SIG-M5 (cell line): ENCODE measurements at regions not wholly inside any gene's neighbourhood (a gene's known extent, or its start where the extent isn't known, plus 50 kb on each side); places are given as distances from the start of the nearest gene placed in this dataset.
"Not testable (repeated sequence)": the region's sequence is repeated elsewhere in the genome, so short reads cannot be mapped to it uniquely, and the experiment has no call there.

ENCODE experiments used
- DNase-seq: peaks from one replicate; lab custom pipeline; 2025; lab: John Stamatoyannopoulos, UW

DNA sequence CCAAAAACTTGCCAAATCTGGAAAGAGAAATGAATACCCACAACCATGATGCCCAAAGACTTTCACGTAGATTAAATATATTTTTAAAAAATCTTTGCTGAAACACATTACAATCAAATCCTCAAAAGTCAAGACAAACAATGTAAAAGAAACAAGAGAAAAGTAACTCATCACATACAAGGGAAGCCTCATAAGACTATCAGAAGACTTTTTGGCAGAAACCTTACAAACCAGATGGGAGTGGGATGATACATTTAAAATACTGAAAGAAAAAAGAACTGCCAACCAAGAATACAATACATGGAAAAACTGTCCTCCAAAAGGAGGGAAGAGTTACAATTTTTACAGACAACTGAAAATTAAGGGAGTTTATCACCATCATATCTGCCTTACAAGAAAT is 319.0 kb upstream of the INTU start:
- no peak for DNase-seq

GRCh38 chr4:127327491-127327890 is 305.3 kb upstream of the INTU start:
- no peak for DNase-seq

DNA sequence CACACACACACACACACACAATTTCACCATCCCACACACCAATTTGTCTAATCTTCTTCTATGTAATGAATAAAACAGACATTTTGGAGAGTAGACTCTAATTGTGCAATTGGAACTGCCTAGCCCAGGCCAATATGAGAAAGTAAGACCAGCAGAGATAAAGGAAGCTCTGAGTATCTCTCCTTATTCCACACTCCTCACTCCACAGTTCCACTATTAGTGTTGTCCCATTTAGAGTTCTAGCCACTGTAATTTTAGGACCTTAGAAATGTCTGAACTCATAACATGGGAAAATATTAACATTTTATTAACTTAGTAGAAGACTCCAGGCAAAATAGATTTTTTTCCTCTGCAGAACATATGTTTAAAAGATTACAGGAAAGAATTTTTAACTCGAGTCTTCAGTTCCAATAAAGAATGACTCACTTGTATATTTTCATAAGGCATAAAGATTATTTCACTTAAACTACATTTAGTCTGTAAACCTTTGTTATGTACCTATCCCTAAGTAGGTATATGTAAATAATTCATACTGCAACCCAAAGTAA is 297.6 kb upstream of the INTU start:
- DNase-seq, result no peak

- no peak for DNase-seq
These were observed 297.0 kb upstream of the INTU start for GRCh38 chr4:127335732-127336131.

DNA sequence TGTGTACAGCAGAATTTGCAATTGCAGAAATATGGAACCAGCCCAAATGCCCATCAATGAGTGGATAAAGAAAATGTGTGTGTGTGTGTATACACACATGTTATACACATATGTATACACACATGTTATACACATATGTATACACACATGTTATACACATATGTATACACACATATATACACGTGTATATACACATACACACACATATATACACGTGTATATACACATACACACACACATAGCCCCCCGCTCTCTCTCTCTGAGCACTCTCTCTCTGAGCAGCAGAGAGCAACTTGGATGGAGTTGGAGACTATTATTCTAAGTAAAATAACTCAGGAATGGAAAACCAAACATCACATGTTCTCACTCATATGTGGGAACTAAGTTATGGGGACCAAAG is 289.6 kb upstream of the INTU start:
- not testable (repeated sequence) for DNase-seq

DNA sequence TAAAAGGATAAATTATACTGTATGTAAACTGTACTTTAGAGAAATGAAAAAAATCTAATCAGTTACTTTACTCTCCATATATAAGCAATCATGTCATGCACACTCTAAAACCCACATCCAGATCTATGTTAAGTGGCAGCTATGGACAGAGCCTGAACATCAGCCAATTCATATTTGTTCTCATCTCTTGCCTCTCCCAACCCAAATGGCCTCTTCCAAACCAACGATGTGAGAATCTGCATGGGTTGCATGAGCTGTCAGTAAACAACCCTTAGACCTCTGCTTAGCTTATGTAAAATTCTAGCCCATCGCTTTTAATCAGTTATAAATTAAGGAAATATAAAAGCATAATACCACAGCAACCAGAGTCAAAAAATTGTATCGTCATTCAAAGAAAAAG is 288.7 kb upstream of the INTU start:
- no peak for DNase-seq

- DNase-seq, result no peak
These were observed 284.8 kb upstream of the INTU start for GRCh38 chr4:127347936-127348335.

DNA sequence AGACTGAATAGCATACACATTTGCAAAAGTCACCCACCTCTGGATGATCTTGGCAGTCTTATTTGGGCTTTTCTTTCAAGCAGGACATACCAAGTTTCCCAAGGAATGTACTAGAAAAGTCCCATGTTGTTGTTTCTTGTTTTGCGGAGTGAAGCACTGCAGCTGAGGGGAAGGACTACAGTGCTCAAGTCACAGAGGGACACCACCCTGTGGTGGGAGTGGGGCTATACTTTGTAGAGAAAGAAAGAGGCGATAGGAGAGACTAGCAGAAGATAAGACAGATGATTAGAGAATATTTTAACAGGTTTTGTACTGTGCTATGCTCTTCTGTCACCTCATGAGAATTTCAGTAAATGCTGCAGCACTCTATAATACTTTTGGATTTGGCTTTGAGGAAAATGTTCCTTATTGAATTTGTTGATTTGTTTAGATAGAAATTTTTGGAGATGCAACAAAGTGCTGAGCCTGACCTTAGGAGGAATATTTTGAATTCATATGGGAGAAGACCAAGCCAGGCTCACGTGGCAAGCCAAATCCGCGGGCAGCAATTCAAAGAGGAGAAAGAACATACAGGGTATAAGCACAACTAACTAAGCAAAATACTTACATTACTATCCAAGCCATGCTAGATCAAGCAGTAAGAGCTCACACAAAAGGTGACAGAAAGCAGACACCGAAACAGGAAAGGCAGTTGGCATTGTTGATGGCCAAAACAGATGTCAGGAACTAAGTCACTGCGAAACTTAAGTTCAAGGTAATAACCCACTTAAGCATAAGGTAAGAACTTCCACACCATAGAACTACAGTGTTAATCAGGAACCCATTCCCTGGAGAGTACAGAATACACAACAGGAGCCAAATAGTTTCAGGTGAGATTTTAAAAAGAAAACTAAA is 280.3 kb upstream of the INTU start:
- no peak for DNase-seq

- DNase-seq, result no peak
These were observed 277.0 kb upstream of the INTU start for GRCh38 chr4:127355743-127356142.

GRCh38 chr4:127357765-127358164 is 275.0 kb upstream of the INTU start:
- DNase-seq, result no peak

- DNase-seq, result no peak
These were observed 270.1 kb upstream of the INTU start for GRCh38 chr4:127362686-127363085.

DNA sequence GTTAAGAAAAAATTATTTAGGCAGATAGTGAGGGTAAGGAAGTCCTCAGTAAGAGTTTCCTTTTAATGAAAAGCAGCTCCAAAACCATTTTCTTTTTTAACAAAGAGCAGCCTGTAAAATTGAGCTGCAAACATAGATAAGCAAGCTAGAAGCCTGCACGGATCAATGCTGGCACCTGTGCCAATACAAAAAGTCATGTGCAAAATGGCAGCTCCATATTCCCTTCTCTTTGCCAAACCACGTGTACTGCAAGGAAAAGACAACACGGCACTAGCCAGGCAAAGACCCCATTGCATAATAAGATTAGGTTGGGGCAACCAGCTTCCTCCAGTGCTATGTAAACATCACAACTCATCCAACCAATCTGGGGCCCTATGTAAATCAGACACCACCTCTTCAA is 268.4 kb upstream of the INTU start:
- no peak for DNase-seq

DNA sequence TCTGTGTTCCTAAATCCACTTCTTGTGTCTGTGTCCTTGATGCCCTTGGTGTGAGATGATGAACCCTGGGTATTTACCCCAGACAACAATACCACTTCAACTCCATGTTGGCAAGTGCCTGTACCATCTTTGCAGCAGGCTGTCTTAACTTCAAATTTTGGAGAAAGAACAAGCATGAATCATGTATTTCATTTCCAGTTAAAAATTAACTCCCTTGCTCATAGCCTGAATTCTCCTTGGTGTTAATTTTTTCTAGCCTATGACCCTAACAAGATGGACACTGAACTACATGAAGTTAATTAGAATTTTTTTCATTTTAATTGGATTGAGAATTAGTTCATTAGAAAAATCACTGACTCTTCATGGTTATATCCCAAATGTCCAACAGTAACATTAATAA is 267.8 kb upstream of the INTU start:
- no peak for DNase-seq

DNA sequence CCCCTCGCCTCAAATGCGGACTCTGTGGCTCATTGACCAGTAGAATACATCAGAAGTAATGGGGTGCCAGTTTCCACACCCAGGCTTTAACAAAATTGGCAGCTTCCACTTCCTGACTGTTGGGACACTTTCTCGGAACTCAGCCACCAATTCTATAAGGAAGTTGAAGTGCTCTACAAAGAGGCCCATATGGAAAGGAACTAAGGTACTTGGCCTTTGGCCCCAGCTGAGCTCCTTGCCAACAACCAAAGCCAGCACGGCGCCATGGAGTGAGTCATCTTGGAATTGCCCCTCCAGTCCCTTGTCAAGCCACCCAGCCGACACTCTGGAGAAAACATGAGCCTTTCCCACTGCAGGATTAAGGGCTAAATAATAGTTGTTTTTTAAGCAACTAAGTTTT is 262.2 kb upstream of the INTU start:
- no peak for DNase-seq

DNA sequence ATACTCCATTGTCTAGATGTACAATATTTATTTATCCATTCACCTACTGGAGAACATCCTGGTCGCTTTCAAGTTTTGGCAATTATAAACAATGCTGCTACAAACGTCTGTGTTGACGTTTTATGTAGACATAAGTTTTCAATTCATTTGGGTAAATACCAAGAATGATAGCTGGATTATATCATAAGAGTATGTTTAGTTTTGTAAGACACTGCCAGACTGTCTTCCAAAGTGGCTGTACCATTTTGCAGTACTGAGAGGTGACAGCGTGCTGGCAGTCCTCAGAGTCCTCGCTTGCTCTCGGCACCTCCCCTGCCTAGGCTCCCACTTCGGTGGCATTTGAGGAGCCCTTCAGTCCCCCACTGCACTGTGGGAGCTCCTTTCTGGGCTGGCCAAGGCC is 253.3 kb upstream of the INTU start:
- DNase-seq, result no peak

GRCh38 chr4:127379948-127380347 is 252.8 kb upstream of the INTU start:
- DNase-seq, result not testable (repeated sequence)

DNA sequence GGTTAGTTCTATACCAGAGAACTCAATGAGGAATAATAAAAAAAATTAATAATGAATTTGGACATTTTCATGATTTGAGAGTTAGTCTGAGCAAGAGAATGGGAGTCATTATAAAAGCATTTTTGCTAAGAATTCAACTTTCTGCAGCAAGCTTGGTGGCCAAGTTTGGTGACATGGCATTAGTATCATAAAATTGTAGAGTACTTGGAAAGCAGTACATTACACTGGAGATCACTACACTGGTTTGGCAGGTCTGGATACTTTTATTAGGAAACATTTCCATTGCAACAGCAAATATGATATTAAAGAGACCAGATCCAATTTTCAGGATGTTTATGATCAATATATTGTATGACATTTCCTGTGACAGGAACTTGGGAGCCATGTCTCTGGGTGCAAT is 249.1 kb upstream of the INTU start:
- no peak for DNase-seq

- no peak for DNase-seq
These were observed 238.2 kb upstream of the INTU start for GRCh38 chr4:127394516-127394915.

GRCh38 chr4:127400276-127400675 is 232.5 kb upstream of the INTU start:
- DNase-seq, result no peak

DNA sequence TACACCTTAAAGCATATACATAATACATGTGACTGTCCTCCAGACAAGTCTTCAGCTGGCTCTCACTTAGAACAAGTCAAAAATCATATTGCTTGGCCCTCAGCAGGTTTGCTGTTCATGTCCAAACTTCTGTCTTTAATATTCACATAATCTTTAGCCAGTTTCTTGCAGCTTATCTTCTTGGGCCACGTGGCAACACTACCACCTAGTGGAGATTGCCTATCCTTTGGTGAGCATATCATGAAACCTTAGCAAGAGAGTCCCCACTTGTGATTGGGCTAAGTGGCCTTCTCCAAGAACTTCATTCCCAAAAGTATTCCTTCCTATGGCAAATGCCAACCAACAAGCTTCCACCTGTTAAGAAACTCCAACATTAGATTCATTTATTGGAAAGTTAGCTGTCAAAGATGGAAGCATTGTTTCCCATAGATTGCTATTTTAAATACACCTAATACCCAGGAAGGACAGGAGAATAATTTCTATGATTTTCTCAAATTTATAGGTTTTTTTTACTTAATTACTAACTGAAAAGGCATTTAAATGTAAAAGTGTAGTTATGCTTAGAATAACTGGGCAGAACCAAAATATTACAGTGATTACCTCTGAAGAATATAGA is 231.9 kb upstream of the INTU start:
- no peak for DNase-seq

GRCh38 chr4:127403471-127404084 is 229.2 kb upstream of the INTU start:
- DNase-seq, result no peak

GRCh38 chr4:127406187-127406586 is 226.6 kb upstream of the INTU start:
- no peak for DNase-seq

DNA sequence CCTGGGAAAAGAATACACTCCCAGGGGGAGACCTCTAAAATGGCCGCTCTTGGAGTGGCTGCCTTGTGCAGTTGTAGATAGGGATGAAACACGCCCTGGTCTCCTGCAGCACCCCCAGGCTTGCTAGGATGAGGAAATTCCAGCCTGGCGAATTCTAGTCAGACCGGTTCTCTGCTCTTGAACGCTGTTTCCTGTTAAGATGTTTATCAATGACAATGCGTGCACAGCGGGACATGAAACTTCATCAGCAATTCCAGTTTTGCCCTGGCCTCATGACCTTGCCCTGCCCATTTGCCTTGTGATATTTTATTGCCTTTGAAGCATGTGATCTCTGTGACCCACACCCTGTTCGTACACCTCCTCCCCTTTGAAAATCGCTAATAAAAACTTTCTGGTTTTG is 225.2 kb upstream of the INTU start:
- not testable (repeated sequence) for DNase-seq
